RPMI8226 (cell line): ENCODE measurements at regions not wholly inside any gene's neighbourhood (a gene's known extent, or its start where the extent isn't known, plus 50 kb on each side); places are given as distances from the start of the nearest gene placed in this dataset.
A peak's percentile ranks its signal among the peaks of the same experiment; 100 is the strongest.
"Not testable (repeated sequence)": the region's sequence is repeated elsewhere in the genome, so short reads cannot be mapped to it uniquely, and the experiment has no call there.

ENCODE experiments used
- DNase-seq: peaks from one replicate; pipeline ENCODE4 v3.0.0-alpha.2; 2015

- DNase-seq, result no peak
Measured at GRCh38 chr2:65939687-65940086, 495.2 kb upstream of the MEIS1 start.

GRCh38 chr2:65937379-65938160 is 497.4 kb upstream of the MEIS1 start:
- DNase-seq, result no peak

- DNase-seq, result no peak
Measured at GRCh38 chr2:65934992-65935629, 499.8 kb upstream of the MEIS1 start.

- DNase-seq, result no peak
Measured at GRCh38 chr2:65932571-65932970, 500.2 kb upstream of the SPRED2 start.

- no peak for DNase-seq
Measured at GRCh38 chr2:65931056-65931455, 498.7 kb upstream of the SPRED2 start.

GRCh38 chr2:65930259-65930658 is 497.9 kb upstream of the SPRED2 start:
- no peak for DNase-seq

- not testable (repeated sequence) for DNase-seq
Measured at GRCh38 chr2:65929664-65930063, 497.3 kb upstream of the SPRED2 start.

- peak; percentile 76 for DNase-seq
Measured at GRCh38 chr2:65922794-65923193, 490.4 kb upstream of the SPRED2 start.

- DNase-seq, result peak; percentile 81
Measured at GRCh38 chr2:65922030-65922429, 489.6 kb upstream of the SPRED2 start.

- DNase-seq, result no peak
Measured at GRCh38 chr2:65921116-65921515, 488.7 kb upstream of the SPRED2 start.

GRCh38 chr2:65920659-65921058 is 488.3 kb upstream of the SPRED2 start:
- no peak for DNase-seq

GRCh38 chr2:65919550-65920188 is 487.3 kb upstream of the SPRED2 start:
- DNase-seq, result no peak

- peak; percentile 40 for DNase-seq
Measured at GRCh38 chr2:65918760-65919187, 486.4 kb upstream of the SPRED2 start.

GRCh38 chr2:65917986-65918385 is 485.6 kb upstream of the SPRED2 start:
- DNase-seq, result no peak

- DNase-seq, result no peak
Measured at GRCh38 chr2:65916785-65917295, 484.4 kb upstream of the SPRED2 start.

GRCh38 chr2:65916177-65916576 is 483.8 kb upstream of the SPRED2 start:
- no peak for DNase-seq

GRCh38 chr2:65915273-65915672 is 482.9 kb upstream of the SPRED2 start:
- DNase-seq, result no peak

GRCh38 chr2:65914244-65914786 is 481.9 kb upstream of the SPRED2 start:
- no peak for DNase-seq

- no peak for DNase-seq
Measured at GRCh38 chr2:65913813-65914212, 481.4 kb upstream of the SPRED2 start.

- DNase-seq, result peak; percentile 8
Measured at GRCh38 chr2:65901756-65902155, 469.4 kb upstream of the SPRED2 start.

- no peak for DNase-seq
Measured at GRCh38 chr2:65896446-65896845, 464.0 kb upstream of the SPRED2 start.

- peak; percentile 7 for DNase-seq
Measured at GRCh38 chr2:65890131-65890530, 457.7 kb upstream of the SPRED2 start.

GRCh38 chr2:65885266-65885665 is 452.9 kb upstream of the SPRED2 start:
- DNase-seq, result no peak

GRCh38 chr2:65881592-65881991 is 449.2 kb upstream of the SPRED2 start:
- no peak for DNase-seq
